ENCODE measurements at regions not wholly inside any gene's neighbourhood (a gene's known extent, or its start where the extent isn't known, plus 50 kb on each side); places are given as distances from the start of the nearest gene placed in this dataset.
"Not testable (repeated sequence)": the region's sequence is repeated elsewhere in the genome, so short reads cannot be mapped to it uniquely, and the experiment has no call there.

DNA sequence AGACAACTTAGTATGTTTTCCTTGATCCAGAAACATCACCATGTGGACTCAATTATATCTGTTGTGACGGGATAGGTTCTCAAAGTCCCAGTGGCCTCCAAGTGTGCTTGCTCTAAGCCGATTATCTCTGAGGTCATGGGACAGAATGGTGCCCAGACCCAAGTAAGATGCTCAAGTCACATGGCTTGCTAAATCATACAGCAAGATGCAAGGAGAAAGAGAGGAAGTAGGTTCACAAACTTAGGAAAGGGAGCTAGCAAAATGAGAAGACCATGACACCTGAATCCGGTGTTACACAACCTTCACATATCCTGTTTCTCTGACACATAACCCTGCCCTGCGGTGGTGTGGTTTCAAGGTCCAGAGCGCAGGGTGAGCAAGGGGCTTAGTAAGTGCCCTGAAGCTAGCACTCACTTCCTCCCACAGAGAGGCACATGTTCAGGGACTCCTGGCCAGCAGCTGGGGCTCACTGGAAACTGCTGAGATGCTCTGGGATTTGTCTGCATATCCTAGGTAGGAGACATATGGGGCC is 590.9 kb upstream of the ANKRD30A start:
- no peak for DNase-seq

DNA sequence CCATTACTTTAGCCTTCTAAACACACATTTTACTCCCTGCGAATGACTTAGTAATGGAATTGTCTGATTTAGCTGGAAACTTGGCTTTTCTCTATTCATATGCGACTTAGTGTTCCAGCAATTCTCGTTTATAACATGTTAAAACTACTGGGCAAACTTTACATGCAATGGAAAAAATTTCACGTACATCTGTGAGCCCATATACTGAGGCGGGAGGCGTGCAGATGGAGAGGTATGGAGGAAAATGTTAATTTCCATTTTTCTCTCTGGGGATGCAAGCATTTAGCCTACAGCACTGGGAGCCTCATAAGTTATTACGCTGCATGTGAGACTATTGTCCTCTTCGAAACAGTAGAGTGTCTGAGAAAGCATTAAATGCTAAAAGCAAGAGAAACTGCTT is 591.5 kb upstream of the ANKRD30A start:
- no peak for DNase-seq

DNA sequence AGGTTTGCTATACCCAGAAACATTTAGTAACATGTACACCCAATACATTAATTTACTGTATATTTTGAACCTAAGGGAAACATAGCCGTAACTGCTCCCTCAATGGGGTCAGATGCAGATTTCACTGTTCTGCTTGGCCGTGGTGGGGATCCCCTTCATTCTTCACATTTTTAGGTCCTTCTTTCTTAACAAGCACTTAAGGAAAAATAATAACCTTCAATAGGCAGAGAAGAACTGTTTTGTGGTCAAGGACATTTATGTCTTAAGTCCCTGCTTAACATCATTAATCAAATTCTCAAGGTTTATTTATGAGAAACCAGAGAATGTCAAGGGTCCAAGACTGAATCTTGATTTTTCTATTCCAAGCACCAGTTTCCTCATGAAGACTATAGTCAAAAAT is 592.1 kb upstream of the ANKRD30A start:
- DNase-seq = no peak

DNA sequence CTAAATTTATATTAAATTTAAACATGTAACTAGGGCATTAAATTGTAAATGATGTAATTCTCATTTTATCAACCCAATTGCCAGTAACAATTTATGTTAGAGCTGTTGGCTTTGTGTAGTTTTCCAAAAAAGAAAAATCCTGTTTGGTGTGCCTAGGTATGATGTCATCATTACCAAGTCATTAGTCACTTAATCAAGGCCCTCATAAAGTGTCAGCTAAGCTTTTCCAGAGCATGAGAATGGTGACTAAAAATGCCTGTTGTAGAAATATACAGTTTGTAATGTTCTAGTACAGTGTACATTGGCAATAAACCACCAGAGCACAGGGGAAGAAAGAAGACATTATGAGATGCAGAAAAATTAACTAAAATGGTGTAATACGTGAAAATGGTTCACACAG is 593.8 kb upstream of the ANKRD30A start:
- DNase-seq = no peak

DNA sequence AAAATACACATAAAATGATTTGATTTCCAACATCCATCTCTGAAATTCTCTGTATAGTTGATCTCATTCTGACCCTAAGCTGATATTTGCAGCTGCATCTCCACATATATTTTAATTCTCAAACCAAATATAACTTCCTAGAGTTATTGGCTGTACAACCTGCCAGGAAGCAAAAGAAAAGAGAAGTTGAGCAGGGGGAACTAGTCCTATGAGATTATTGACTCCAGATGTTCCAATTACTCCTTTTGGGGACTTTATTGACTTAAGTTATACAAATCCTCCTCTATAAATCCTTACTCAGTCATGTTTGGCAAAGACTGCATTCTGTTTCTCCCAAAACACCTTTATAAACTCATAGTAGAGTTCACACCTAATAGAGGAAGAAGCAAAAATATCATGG is 599.4 kb upstream of the ANKRD30A start:
- no peak for DNase-seq

DNA sequence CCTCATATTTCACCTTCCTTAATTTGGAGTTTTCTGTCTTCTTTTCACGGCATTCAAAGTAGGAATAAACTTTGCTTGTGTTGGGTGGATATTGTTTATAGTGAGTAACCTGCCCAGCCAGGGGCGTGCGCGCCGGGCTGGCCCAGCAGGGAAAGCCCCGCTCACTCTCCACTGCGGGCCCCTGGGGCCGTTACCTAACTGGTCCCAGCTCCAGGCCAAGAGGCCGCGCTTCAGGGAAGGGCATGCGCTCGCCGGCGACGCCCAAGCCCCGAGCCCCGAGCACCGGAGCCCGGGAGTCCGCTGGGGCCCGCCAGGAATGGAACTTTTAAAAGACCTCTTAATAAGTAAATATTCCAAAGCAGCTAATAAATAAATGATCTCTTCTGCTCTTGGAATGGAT is 601.3 kb upstream of the ANKRD30A start:
- not testable (repeated sequence) for DNase-seq

DNA sequence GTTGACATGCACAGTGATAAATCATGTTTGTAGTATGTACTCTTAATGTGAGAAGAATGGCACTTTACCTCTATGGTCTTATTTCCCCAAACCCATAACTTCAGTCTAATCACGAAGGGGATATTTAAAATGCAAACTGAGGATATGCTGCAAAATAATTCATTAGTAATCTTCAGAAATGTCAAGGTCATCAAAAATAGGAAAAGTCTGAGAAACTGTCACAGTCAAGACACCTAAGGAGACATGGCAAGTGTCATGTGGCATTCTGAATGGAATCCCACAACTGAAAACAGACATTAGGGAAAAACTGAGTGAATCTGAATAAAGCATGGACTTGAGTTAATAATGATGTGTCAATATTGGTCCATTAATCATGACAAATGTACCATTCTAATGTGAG is 605.5 kb upstream of the ANKRD30A start:
- no peak for DNase-seq

DNA sequence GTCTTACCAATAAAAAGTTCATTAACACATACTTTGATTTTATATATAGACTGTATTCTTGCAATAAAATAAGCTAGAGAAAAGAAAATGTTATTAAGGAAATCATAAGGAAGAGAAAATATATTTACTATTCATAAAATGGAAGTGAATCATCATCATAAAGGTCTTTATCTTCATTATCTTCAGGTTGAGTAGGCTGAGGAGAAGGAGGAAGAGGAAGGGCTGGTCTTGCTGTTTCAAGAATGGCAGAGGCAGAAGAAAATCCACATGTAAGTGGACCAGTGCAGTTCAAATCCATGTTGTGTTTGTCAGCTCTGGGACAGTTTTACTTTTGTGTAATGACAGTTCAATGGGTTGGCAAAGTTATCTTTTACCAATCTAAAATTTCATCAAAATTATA is 609.1 kb upstream of the ANKRD30A start:
- no peak for DNase-seq

DNA sequence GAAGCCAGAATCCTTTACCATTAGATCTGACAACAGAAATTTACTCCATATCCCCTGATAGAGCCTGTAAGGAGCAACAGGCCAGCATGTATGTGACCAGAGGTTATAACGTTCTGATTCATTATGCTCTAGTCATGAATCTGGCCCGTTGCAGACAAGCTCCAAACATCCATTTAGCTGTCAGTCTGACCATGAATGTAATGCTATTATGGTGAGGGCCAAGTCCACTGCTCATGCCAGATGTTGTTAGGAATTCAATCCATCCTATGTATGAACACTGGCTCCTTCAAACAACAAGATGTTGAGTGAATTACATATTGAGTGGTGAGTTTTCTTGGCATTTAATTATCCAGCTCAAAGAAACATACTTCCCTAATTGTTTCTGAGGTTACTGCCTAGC is 610.1 kb upstream of the ANKRD30A start:
- no peak for DNase-seq

DNA sequence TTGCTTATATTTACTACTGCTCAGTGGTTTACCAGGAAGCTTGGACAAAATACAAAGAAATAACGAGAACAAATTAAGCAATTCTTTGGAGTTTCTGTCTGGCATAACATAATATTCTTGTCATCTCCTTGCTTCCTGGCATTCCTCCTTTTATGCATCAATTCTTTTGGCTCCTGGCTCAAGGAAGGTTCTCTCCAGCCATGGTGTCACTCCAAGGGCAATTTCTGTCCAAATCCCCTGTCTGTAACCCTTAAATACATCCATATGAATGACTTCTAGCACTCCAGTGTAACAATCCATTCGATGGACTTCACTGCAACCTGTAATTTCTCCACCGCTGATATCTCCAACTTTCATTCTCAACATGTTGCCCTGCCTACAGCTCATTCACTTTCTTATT is 617.7 kb upstream of the ANKRD30A start:
- DNase-seq = no peak

DNA sequence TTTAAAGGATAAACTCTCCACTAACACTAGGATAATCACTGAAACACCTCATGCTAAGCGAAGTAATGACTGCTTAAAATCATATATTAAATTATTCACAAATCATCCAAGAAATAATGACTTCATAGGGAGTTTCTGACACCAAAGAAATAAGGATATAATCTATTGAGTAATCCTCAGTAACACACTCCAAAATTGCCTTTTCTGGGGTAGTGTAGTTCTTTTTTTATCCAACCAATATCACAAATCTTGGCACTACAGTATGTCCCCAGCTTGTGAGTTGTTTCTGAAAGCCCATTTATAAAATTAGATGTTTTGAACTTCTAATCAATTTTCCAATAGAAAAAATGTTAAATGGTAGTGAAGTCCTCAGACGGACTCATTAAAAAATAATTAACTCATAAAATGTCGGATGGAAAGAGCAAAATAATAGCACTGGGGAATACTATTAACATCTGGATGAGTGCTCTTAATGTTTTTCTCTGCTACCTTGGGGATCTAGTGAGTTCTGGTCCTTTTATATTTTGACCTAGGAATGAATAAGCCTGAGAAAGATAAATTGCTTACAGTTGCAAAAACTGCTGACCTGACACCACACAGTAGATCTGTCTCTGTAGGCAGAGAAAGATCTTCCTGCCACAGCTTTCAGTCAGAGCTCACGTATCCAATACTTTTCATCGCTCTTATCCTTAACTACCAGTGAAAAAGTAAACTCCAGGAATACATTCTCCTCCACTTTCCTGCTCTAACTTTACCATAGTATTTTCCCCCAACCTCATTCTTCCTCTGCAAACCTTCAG is 618.5 kb upstream of the ANKRD30A start:
- no peak for DNase-seq

DNA sequence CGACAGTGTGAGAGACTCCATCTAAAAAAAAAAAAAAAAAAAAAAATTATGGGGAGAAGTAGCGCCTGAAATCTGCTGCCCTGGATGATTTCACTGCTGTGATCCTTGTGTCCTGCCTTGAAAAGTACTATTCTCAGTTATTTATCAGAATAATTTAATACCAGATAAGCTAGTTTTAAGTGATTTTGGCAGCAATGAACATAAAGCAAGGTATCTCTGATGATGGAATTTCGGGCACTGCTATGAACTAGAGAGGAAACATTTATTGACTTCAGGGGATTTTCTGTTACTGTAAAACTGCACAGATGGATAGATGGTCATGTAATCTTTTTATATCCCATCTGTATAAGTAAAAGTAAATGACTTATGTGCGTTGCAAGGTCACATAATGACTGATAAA is 619.1 kb upstream of the ANKRD30A start:
- DNase-seq = no peak

DNA sequence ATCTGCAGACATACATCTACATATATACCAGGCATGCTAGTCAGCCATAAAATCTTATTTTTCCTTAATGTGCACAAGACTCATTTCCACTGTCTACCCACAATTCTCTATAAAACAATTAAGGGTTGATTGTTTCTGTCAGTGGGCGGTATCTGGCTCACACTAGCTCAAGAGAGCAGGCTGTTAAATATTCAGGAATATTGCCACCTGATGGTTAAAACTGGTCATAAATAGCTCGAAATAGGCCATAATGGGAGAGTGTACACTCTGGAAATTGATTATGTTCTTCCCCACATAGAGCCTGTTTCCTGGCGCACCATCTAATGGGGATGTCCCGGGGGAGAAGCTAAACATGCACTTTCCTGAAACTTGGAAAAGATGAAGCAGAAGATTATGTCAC is 620.6 kb upstream of the ANKRD30A start:
- DNase-seq = no peak

DNA sequence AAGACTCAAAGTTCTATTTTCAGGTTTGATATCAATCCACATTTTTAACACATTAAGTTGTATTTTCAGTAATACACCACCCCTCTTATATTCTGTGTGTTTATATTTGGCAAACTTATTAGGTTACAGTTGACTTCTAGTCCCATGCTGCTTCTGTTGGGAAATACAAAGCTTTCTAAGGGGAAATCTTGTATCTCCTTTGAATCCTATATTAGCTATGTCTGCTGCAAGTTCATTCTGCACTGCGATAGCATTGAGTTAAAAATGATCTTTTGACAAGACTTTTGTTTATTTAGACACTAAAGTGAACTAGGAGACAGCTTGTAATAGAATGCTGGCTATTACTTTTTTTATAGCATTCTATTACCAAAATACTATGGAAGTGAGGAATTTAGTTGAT is 625.1 kb upstream of the ANKRD30A start:
- DNase-seq = no peak

DNA sequence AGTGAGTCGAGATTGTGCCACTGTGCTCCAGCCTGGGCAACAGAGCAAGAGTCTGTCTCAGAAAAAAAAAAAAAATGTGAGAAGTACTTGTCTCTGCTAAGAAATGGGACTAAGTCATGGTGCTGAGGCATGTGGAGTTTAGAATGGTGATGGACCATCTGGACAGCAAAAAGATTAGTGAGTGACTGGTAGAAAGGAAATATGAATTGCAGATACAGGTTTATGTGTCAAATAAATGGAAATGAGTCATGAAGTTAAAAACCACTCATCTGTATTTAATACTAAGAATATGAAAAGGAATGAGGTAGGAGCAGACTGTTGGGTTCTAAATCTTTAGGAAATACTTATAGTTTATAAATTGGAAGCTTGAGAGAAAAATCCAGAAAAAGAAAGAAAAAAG is 625.7 kb upstream of the ANKRD30A start:
- DNase-seq = no peak

DNA sequence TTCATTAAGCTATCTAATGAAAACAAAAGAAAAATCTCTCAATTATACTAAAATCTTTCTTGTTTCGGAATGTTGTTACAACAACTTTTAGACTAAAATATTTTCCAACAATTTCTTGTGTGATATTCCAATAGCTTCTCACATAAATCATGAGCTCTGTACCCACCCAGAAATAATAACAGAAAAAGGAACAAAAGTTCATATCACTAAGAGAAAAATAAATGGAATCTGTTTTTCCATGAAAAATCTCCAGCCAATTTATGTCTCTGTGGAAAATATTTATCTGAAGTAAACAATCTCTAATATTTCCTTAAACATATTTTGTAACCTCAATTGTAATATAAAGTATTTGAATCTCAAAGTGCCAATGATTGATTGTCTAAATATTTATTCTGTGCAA is 628.6 kb upstream of the ANKRD30A start:
- no peak for DNase-seq

DNA sequence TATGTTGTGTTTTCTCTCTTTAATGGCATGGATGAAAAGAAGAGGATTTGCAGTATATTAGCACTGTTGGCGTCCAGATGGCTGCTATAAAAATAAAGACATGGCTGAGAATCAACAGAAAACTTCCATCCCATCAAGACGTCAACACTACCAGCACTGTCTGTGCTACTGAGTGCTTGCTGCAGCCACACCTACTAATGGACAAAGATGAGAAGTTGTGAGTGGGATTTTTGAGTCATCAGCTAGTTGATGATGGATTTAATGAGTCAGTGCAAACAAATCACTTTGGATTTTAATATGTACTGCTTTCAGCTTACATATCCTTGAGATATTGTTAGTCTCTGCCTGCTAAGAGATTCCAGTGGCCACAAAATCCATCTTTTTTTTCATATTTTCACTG is 631.0 kb upstream of the ANKRD30A start:
- no peak for DNase-seq

DNA sequence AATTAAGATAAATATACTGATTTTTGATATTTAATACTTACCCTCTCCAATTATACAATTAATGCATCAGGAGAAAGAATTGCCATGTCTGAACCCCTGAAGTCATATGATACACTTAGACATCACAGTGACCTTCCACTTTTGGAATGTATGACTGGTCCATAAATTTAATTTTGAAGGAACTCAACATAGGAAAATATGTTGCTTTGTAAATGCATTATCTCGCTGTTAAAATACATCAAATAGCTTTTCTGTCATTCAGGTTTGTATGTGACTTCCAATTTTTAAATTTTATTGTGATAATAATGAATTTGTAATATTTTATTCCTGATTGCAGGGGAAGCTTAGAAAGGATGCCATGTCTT is 631.9 kb upstream of the ANKRD30A start:
- no peak for DNase-seq

DNA sequence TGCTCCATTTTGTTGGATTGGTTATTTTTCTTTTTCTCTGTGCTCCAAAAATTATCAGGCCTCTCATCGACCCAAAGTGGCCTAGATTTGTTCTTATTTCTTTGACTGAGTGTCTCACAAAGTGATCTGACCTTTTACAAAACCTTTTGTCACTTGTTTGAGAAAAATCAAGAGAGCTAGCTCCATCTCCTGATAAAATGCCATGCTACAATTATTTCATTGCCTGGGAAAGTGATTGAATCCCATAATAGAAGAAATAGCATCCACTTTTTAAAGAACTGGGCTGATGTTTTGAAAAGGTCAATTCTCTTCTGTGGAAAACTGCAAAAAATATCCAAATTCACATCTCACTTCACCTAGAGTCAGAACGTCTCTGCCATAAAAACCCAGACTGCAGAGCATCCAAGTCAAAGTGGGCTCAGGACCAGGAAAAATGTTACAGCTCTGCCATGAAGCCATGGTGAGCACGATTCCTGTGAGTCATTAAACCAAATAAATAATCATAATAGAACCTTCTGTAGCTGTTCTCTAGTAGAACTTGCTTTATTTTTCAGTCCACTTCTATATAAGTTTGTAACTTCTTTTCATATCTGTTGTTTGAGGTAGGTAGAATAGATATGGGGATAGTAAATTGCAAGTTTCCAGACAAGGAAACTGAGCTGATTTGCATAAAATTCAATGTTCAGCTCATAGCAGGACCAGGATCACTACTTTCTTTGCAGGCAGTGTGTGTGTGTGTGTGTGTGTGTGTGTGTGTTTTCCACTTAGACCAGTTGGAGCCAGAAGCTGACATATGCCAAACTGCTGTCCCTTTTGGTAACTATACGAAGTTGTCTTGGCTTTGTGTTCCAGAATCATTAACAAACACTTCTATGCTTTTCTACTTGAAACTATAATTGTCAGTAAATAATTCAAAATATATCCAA is 632.5 kb upstream of the ANKRD30A start:
- no peak for DNase-seq

DNA sequence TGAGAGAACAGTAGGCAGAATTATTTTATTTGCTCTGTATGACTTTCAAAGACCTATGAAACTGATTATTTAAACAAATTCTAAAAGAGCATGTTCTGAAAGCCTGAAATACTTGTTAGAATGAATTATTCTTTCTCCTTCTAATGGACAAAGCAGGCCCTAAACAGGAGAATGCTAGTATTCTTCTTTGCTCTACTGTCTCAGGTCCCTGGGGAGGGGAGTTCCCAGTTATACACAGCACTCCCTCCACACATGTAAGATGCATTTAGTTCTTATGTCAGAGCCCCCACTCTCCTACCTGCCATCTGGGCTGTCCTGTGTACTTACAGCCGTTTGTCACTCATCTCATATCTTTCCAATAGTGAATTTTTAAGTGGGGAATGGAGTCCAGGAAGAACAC is 633.5 kb upstream of the ANKRD30A start:
- no peak for DNase-seq

DNA sequence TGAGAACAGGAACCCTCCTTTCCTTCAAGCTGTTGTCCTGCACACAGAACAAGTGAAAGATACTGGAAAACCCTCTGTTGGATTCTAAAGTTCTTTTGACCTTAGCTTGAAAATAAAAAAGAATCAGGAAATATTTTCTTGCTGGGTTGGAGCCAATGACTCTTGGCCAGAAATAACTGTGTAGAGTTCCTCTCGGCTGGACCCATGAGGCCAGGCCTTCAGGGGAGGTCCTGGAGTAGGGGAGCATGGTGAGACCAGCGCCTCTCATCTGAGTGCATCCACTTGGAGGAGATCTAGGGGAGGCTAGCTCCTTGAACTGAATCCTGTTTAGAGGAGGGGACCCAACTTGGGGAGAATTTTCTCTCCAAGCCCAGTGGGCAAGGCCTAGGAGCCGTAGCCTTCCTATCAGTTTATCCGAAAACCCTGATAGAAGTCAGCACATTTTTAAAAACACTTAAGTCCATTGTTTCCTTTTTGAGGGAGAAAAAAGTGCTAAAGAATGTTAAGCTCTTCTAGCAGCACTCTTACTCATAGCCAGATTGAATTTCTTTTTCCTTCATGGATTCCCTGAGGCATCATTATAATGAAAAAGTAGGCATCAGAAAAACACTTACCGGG is 635.7 kb upstream of the ANKRD30A start:
- DNase-seq = no peak

DNA sequence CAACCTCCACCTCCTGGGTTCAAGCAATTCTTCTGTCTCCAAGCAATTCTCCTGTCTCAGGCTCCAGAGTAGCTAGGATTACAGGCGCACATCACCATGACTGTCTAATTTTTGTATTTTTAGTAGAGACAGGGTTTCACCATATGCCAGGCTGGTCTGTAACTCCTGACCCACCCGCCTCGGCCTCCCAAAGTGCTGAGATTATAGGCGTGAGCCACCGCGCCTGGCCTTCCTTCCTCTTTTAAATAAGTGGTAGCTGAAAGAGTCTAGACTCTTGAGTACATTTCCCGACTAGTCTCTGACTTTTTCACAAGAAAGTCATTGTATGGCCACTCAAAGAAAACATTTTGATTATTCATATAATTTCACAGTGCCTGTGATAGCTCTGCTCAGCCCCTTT is 636.2 kb upstream of the ANKRD30A start:
- no peak for DNase-seq

DNA sequence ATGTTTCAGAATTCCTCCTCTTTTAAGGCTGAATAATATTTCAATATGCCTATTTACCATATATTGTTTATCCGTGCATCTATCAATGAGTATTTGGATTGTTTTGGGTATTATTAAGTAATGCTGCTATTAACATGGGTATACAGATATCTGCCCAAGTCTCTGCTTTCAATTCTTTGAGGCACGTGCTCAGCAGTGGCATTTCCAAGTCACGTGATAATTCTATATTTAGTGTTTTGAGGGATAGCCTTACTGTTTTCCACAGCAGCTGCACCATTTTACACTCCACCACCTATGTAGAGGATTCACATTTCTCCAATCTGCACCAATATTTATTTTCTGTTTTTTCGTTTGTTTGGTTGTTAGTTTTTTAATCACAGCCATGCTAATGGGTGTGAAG is 636.8 kb upstream of the ANKRD30A start:
- DNase-seq = no peak

DNA sequence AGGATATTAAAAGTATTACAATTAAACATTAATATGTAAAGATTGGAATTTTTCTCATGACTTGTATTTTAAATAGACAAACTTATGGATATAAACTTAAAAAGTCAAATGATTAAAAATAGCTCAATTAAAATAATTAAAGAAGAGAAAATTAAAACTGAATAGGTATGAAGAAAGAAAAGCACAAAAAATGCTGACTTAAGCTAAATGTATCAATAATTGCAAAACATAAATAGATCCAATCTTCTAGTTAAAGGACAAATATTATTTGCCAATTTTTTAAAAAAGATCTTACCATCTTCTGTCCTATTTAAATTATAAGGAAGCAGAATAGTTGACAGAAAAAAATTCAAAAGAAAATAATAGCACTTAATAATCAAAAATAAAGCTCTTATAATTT is 646.3 kb upstream of the ANKRD30A start:
- no peak for DNase-seq
